WI38 (cell line): ENCODE measurements at regions not wholly inside any gene's neighbourhood (a gene's known extent, or its start where the extent isn't known, plus 50 kb on each side); places are given as distances from the start of the nearest gene placed in this dataset.
"Not testable (repeated sequence)": the region's sequence is repeated elsewhere in the genome, so short reads cannot be mapped to it uniquely, and the experiment has no call there.

Experiments used
- H3K4me3 ChIP-seq: 2 replicates; pipeline ENCODE4 v1.5.1; 2011; ENCODE audit warnings: low read depth, mild to moderate bottlenecking, control low read depth, low read length
- CTCF ChIP-seq: IDR thresholded peaks from 2 replicates; pipeline ENCODE4 v1.5.1; 2012; ENCODE audit warnings: low read depth, mild to moderate bottlenecking, control low read depth, low read length

GRCh38 chr4:151535366-151535765 lies 126.4 kb downstream of the FHIP1A start:
- no peak overlapping the region for H3K4me3 ChIP-seq
- TF ChIP-seq CTCF: no peak

- no peak overlapping the region for H3K4me3 ChIP-seq
- TF ChIP-seq CTCF: no peak
Measured at GRCh38 chr4:151537687-151538086, 128.7 kb downstream of the FHIP1A start.

GRCh38 chr4:151538963-151539362 lies 130.0 kb downstream of the FHIP1A start:
- no peak overlapping the region for H3K4me3 ChIP-seq
- TF ChIP-seq CTCF: no peak

GRCh38 chr4:151540728-151541388 lies 131.9 kb downstream of the FHIP1A start:
- TF ChIP-seq CTCF: no peak
- no peak overlapping the region for H3K4me3 ChIP-seq

GRCh38 chr4:151541389-151542071 lies 132.6 kb downstream of the FHIP1A start:
- no peak for TF ChIP-seq CTCF
- H3K4me3 ChIP-seq: no peak overlapping the region

- TF ChIP-seq CTCF: no peak
- no peak overlapping the region for H3K4me3 ChIP-seq
Measured at GRCh38 chr4:151548708-151549107, 139.7 kb downstream of the FHIP1A start.

- not testable (repeated sequence) for H3K4me3 ChIP-seq
Measured at GRCh38 chr4:151549378-151549777, 140.4 kb downstream of the FHIP1A start.
